GM21423 (cell line): ENCODE measurements at regions not wholly inside any gene's neighbourhood (a gene's known extent, or its start where the extent isn't known, plus 50 kb on each side); places are given as distances from the start of the nearest gene placed in this dataset.
"Not testable (repeated sequence)": the region's sequence is repeated elsewhere in the genome, so short reads cannot be mapped to it uniquely, and the experiment has no call there.

Experiments
- ATAC-seq: cut with Tn5 transposase; IDR thresholded peaks from one replicate; pipeline ENCODE4 v1.9.1; 2021; ENCODE audit warnings: mild to moderate bottlenecking, moderate library complexity; ENCODE audit not compliant: unreplicated experiment

- no peak for ATAC-seq
Observed at GRCh38 chr7:88615336-88615735, 144.2 kb upstream of the ZNF804B start.

- ATAC-seq: no peak
Observed at GRCh38 chr7:88614736-88615135, 144.8 kb upstream of the ZNF804B start.

- no peak for ATAC-seq
Observed at GRCh38 chr7:88610942-88611341, 148.6 kb upstream of the ZNF804B start.

GRCh38 chr7:88600695-88601094 lies 158.8 kb upstream of the ZNF804B start:
- ATAC-seq: no peak

- no peak for ATAC-seq
Observed at GRCh38 chr7:88599528-88599927, 160.0 kb upstream of the ZNF804B start.

- no peak for ATAC-seq
Observed at GRCh38 chr7:88597941-88598425, 161.5 kb upstream of the ZNF804B start.

DNA sequence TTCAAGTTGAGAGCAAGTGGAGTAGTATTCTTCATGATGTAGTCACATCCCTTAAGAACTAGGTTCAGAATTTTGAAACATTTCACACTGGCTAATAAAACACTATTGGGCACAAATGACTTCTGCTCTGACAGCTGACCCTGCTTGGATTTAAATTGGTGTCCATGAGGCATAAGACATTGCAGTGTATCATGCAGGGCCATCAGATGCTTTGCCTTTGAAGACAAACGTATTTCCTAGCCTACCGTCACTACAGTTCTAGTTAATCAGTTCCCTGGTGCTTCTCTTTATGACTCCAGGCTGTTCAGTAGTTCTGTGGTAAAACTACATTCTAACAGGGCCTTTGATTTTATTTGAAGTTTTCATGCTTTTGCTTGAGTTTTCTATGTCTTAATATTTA lies 168.5 kb upstream of the ZNF804B start:
- no peak for ATAC-seq

DNA sequence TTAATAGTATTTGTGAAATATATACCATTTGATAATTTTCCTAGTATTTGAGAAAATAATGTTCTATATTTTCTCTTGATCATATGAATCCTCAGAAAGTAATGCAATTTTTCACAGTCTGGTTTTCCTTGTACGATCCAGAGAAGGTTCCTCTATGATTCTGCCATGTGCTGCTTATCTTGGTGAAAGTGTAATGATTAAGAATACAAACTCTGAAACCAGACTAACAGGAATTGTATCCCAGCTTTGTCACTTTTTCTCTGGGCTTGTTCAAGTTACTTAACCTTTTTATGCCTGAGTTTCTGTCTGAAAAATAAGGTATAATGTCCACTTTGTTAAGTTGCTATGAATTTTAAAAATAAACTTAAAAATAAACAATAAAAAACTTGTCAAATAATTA lies 169.6 kb upstream of the ZNF804B start:
- ATAC-seq: no peak

DNA sequence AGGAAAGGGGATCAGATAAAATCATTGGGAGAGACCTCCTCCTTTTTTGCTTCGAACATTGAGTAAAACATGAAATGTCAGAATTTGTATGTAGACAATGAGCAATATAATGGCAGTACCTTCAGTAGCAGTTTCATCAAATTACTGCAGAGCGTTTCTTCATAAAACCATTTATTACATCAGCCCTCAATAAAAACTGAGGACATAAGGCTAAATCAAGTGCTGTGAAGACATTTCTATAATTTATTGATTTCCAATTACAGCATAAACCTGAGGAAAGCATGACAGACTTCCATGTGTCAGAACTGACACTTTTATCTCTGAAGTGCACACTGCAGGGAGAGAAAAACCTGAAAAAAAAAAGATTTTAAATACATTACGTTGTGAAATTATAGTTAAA lies 172.6 kb upstream of the ZNF804B start:
- ATAC-seq: no peak

- no peak for ATAC-seq
Observed at GRCh38 chr7:88586219-88586618, 173.3 kb upstream of the ZNF804B start.

- ATAC-seq: no peak
Observed at GRCh38 chr7:88576720-88577119, 182.8 kb upstream of the ZNF804B start.

GRCh38 chr7:88566162-88566729 lies 193.3 kb upstream of the ZNF804B start:
- no peak for ATAC-seq

DNA sequence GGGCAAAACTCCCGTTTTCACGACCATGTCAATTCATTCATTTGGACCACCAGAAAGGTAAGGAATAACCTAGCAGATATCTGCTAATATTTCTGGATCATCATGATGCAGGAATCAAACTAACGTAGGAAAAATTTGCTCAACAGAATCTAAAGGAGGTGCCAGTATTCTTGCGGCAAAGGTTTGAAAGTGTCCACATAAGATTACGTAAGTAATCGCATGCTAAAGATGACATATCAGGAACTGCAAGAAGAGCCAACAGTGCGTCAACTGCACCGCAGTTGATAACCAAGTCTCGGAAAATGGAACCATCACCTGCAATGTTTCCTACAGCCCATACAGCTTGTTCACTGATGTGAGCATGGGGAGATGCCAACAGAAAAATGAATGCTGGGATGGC lies 194.1 kb upstream of the ZNF804B start:
- no peak for ATAC-seq

DNA sequence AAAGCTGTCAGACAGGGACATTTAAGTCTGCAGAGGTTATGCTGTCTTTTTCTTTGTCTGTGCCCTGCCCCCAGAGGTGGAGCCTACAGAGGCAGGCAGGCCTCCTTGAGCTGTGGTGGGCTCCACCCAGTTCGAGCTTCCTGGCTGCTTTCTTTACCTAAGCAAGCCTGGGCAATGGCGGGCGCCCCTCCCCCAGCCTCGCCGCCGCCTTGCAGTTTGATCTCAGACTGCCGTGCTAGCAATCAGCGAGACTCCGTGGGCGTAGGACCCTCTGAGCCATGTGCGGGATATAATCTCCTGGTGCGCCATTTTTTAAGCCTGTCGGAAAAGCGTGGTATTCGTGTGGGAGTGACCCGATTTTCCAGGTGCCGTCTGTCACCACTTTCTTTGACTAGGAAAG lies 203.1 kb upstream of the ZNF804B start:
- not testable (repeated sequence) for ATAC-seq

GRCh38 chr7:88554847-88555246 lies 204.7 kb upstream of the ZNF804B start:
- not testable (repeated sequence) for ATAC-seq

DNA sequence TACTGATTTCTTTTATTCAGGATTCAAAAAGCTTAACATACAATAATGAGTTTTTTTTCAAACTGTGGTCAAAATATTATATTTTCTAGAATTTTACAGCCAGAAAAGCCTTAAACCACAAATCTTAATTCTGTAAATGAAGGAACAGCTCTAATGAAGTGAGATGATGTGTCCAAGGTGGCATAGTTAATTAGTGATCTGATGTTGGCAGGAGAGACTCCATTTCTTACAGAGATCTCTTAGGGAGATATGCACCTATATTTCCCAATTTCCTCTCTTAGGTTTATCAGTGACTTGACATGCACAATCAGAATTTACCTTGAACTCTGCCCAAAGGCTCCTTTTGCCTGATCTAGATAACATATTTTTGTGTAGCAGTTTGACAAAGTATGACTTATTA lies 211.1 kb upstream of the ZNF804B start:
- ATAC-seq: no peak

- no peak for ATAC-seq
Observed at GRCh38 chr7:88546808-88547207, 212.7 kb upstream of the ZNF804B start.

- ATAC-seq: no peak
Observed at GRCh38 chr7:88545663-88546062, 213.8 kb upstream of the ZNF804B start.

GRCh38 chr7:88540012-88540411 lies 219.5 kb upstream of the ZNF804B start:
- ATAC-seq: no peak

DNA sequence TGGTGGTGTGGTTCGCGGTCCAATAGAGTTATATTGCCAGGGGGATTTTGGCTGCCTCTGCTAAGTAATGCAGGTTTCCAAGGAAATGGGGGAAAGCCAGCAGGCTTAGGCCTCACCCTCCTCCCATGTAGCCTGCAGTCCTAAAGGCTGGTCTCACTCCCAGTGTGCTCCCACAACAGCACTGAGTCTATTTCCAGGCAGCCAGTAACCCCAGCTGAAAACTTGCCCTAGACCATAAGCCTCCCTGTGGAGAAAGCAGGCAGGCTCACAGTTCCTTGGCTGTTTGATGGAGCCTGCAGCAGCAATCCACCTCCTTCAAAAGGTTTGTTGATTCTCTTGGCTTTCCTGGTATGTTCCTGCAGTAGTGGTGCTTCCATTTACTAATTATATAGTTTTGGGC lies 220.0 kb upstream of the ZNF804B start:
- no peak for ATAC-seq

DNA sequence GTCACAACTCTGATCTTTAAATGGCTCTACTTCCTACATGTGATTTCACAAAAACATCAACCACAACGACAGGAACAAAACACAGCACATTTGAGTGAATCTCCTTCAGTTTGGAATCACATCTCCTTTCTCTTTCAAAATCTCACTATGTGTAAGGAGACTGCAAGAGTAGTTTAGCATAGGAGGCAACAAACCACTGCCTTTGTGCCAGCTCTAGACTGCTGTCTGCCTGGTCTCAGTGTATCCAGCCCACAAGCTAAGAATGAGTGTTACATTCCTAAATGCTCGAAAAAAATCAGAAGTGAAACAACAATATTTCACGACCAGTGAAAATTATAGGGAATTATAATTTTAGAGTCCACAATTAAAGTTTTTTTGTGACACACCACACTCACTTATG lies 217.0 kb upstream of the STEAP4 start:
- ATAC-seq: no peak

GRCh38 chr7:88522771-88523293 lies 216.1 kb upstream of the STEAP4 start:
- no peak for ATAC-seq

GRCh38 chr7:88516429-88516828 lies 209.7 kb upstream of the STEAP4 start:
- ATAC-seq: no peak
